ENCODE measurements at regions not wholly inside any gene's neighbourhood (a gene's known extent, or its start where the extent isn't known, plus 50 kb on each side); places are given as distances from the start of the nearest gene placed in this dataset.

GRCh38 chr18:78364388-78364960 is 615.1 kb upstream of the SALL3 start:
- TF ChIP-seq CTCF (IDR thresholded peaks at IDR 0.05; ENCODE audit: poor library complexity, severe bottlenecking) (no peak), POLR2AphosphoS5 (IDR thresholded peaks at IDR 0.05) (no peak), EP300 (conservative IDR thresholded peaks at IDR 0.05; ENCODE audit: poor library complexity, severe bottlenecking) (peak; percentile 48), EZH2 (IDR thresholded peaks at IDR 0.05; ENCODE audit: borderline replicate concordance, insufficient read depth, low read length, poor library complexity, severe bottlenecking) (no peak), RAD21 (conservative IDR thresholded peaks at IDR 0.05) (peak; percentile 27), TAF1 (IDR thresholded peaks at IDR 0.05; ENCODE audit: low read depth) (no peak), MXI1 (conservative IDR thresholded peaks at IDR 0.05; ENCODE audit: poor library complexity, severe bottlenecking) (no peak)
